K562 (cell line): ENCODE measurements at regions not wholly inside any gene's neighbourhood (a gene's known extent, or its start where the extent isn't known, plus 50 kb on each side); places are given as distances from the start of the nearest gene placed in this dataset.

ENCODE experiments used
- ATAC-seq: fragments of 200-7000 bp; cut with Tn5 transposase; 3 replicates; pipeline ENCODE4 v1.9.1; 2020; ENCODE audit warnings: moderate library complexity
- BruUV-seq: library from RNA; stranded (reverse); fragments of 400-500 nt; replicated peaks from 2 replicates; lab custom pipeline; 2021; lab: Mats Ljungman, UMichigan
- CTCF ChIA-PET: fragments of 300-600 bp; formaldehyde crosslinking; extraction: SDS; loops from one replicate; lab custom pipeline; 2021; ENCODE audit warnings: low intra/inter-chr PET ratio; lab: Yijun Ruan, JAX
- POLR2A ChIA-PET: fragments of 300-600, 350-650 bp; sonication (Branson Sonifier 250); formaldehyde crosslinking; extraction: SDS; loops from one replicate; lab custom pipeline; 2021; ENCODE audit warnings: antibody characterized with exemption, inconsistent platforms; lab: Yijun Ruan, JAX
- DNase-seq, 4 experiments: peaks; one replicate each; pipeline versions ENCODE4 v3.0.0 to v3.0.0-alpha.2; 2011 to 2018; ENCODE audit warnings: low spot score in 3 of 4, mixed read lengths in 3 of 4; ENCODE audit errors: extremely low read depth in 1 of 4
- FAIRE-seq: peaks from 2 replicates; lab custom pipeline; 2011; peaks lifted over from hg19 to GRCh38; lab: Jason Lieb, UNC
- H2AFZ ChIP-seq: 2 replicates; pipeline ENCODE4 v1.6.0; 2011; ENCODE audit warnings: low read depth, low read length, control low read depth, inconsistent platforms
- H3K27ac ChIP-seq: fragments of 200-600 bp; 3 replicates; pipeline ENCODE4 v1.8.0; 2011; ENCODE audit warnings: low read depth, mild to moderate bottlenecking, control low read depth, inconsistent platforms, low read length, moderate library complexity, mixed read lengths; ENCODE audit errors: extremely low read depth
- H3K27me3 ChIP-seq, 2 experiments: fragments of 300-600 bp in 1 of 2; 2 replicates in 1 of 2; 3 replicates in 1 of 2; pipeline versions ENCODE4 v1.6.0 to v1.8.0; 2011; ENCODE audit warnings: inconsistent platforms in 2 of 2, low read length in 2 of 2, mild to moderate bottlenecking in 1 of 2, mixed read lengths in 1 of 2, moderate library complexity in 1 of 2; ENCODE audit not compliant: control insufficient read depth in 2 of 2, insufficient read depth in 2 of 2
- H3K36me3 ChIP-seq: fragments of 300-600 bp; 3 replicates; pipeline ENCODE4 v1.8.0; 2011; ENCODE audit warnings: mild to moderate bottlenecking, low read length, inconsistent platforms; ENCODE audit not compliant: control insufficient read depth, insufficient read depth
- H3K4me1 ChIP-seq, 2 experiments: fragments of 200-600 bp in 1 of 2; replicated peaks in 1 of 2; 2 replicates in 1 of 2; 3 replicates in 1 of 2; pipeline versions ENCODE4 v1.5.1 to v1.8.0; 2011; ENCODE audit warnings: inconsistent platforms in 2 of 2, low read length in 2 of 2, mild to moderate bottlenecking in 1 of 2, mixed read lengths in 1 of 2, moderate library complexity in 1 of 2; ENCODE audit not compliant: control insufficient read depth in 2 of 2, insufficient read depth in 2 of 2
- H3K4me2 ChIP-seq: 2 replicates; pipeline ENCODE4 v1.6.1; 2011; ENCODE audit warnings: low read length, control low read depth, inconsistent platforms, mixed read lengths; ENCODE audit not compliant: insufficient read depth
- H3K4me3 ChIP-seq: fragments of 200-600 bp; sonication (generic), shearing (Covaris generic); 2 replicates; pipeline ENCODE4 v1.5.1; 2016; ENCODE audit warnings: control low read depth, inconsistent platforms
- H3K79me2 ChIP-seq: fragments of 200-600 bp; 3 replicates; pipeline ENCODE4 v1.8.0; 2011; ENCODE audit warnings: low read length, inconsistent platforms; ENCODE audit not compliant: control insufficient read depth, insufficient read depth
- H3K9ac ChIP-seq, 2 experiments: 2 replicates each; pipeline versions ENCODE4 v1.6.0 to v1.6.1; 2011; ENCODE audit warnings: low read depth in 2 of 2, low read length in 2 of 2, control low read depth in 1 of 2, inconsistent platforms in 1 of 2, mild to moderate bottlenecking in 1 of 2, mixed read lengths in 1 of 2; ENCODE audit not compliant: insufficient read depth in 1 of 2
- H3K9me1 ChIP-seq: one replicate; pipeline ENCODE4 v1.6.0; 2011; ENCODE audit warnings: inconsistent platforms, mild to moderate bottlenecking, low read length, moderate library complexity; ENCODE audit not compliant: control insufficient read depth, insufficient read depth
- H3K9me3 ChIP-seq: replicated peaks from 2 replicates; pipeline ENCODE4 v1.5.1; 2011; ENCODE audit warnings: low read depth, low read length, inconsistent platforms; ENCODE audit not compliant: control insufficient read depth, insufficient read depth
- H4K20me1 ChIP-seq: replicated peaks from 2 replicates; pipeline ENCODE4 v1.6.1; 2011; ENCODE audit warnings: low read length, inconsistent platforms, mixed read lengths; ENCODE audit not compliant: control insufficient read depth, insufficient read depth
- ARNT ChIP-seq, 2 experiments: fragments of 450-650 bp; IDR thresholded peaks; 2 replicates each; pipeline ENCODE4 v1.6.1; 2016; ENCODE audit warnings: mild to moderate bottlenecking in 1 of 2
- CCNT2 ChIP-seq: IDR thresholded peaks from 2 replicates; pipeline ENCODE4 v1.6.1; 2011; ENCODE audit warnings: borderline replicate concordance, low read depth, mild to moderate bottlenecking, moderate library complexity, mixed read lengths, low read length; ENCODE audit not compliant: insufficient read length; ENCODE audit errors: extremely low read depth
- CREBBP ChIP-seq: IDR thresholded peaks from one replicate; pipeline ENCODE4 v1.6.1; 2012; ENCODE audit warnings: low read depth, mild to moderate bottlenecking, control low read depth, inconsistent platforms, low read length
- EHMT2 ChIP-seq: fragments of 450-650 bp; IDR thresholded peaks from 2 replicates; pipeline ENCODE4 v1.6.1; 2018; ENCODE audit warnings: antibody characterized with exemption
- ELF4 ChIP-seq: fragments of 450-650 bp; formaldehyde crosslinking; IDR thresholded peaks from 2 replicates; pipeline ENCODE4 v1.4.0; 2022; ENCODE audit warnings: missing genetic modification characterization
- GTF2B ChIP-seq: IDR thresholded peaks from 2 replicates; pipeline ENCODE4 v1.6.1; 2011; ENCODE audit not compliant: insufficient read length; ENCODE audit errors: extremely low read depth
- HEY1 ChIP-seq: fragments of 250-450 bp; sonication (Bioruptor Pico); IDR thresholded peaks from 2 replicates; pipeline ENCODE4 v1.5.0; 2020; ENCODE audit warnings: mild to moderate bottlenecking, moderate library complexity, borderline replicate concordance
- NR0B1 ChIP-seq: fragments of 450-650 bp; IDR thresholded peaks from one replicate; pipeline ENCODE4 v1.6.1; 2018; ENCODE audit warnings: mild to moderate bottlenecking, moderate library complexity; ENCODE audit not compliant: partially characterized antibody
- NUFIP1 ChIP-seq: fragments of 450-650 bp; IDR thresholded peaks from 2 replicates; pipeline ENCODE4 v1.6.1; 2018; ENCODE audit not compliant: partially characterized antibody
- PTBP1 ChIP-seq: fragments of 200-400 bp; formaldehyde crosslinking; IDR thresholded peaks from 2 replicates; pipeline ENCODE4 v1.6.1; 2017; ENCODE audit warnings: low read depth, low read length
- PTTG1 ChIP-seq: fragments of 450-650 bp; IDR thresholded peaks from 2 replicates; pipeline ENCODE4 v1.6.1; 2016; ENCODE audit warnings: low read depth, mild to moderate bottlenecking, missing genetic modification characterization, missing compliant biosample characterization
- SAFB ChIP-seq: fragments of 200-400 bp; formaldehyde crosslinking; IDR thresholded peaks from 2 replicates; pipeline ENCODE4 v1.6.1; 2017; ENCODE audit warnings: low read depth, low read length, borderline replicate concordance
- SIX5 ChIP-seq, 2 experiments: IDR thresholded peaks; 2 replicates each; pipeline ENCODE4 v1.6.1; 2011; ENCODE audit warnings: low read length in 2 of 2, borderline replicate concordance in 1 of 2, low read depth in 1 of 2, mild to moderate bottlenecking in 1 of 2, moderate library complexity in 1 of 2; ENCODE audit not compliant: insufficient read depth in 1 of 2
- SMAD1 ChIP-seq: fragments of 150-350 bp; IDR thresholded peaks from 2 replicates; pipeline ENCODE4 v1.6.1; 2014; ENCODE audit warnings: low read length, low read depth; ENCODE audit not compliant: partially characterized antibody
- ZNF174 ChIP-seq: fragments of 250-450 bp; sonication (Bioruptor Pico); IDR thresholded peaks from 2 replicates; pipeline ENCODE4 v1.4.0; 2020; ENCODE audit warnings: mild to moderate bottlenecking
- ZNF184 ChIP-seq: sonication (generic); formaldehyde crosslinking; IDR thresholded peaks from 2 replicates; pipeline ENCODE4 v1.5.0; 2020; ENCODE audit warnings: missing genetic modification reagents
- ZNF274 ChIP-seq: IDR thresholded peaks from 2 replicates; pipeline ENCODE4 v1.6.1; 2011; ENCODE audit warnings: low read depth, mild to moderate bottlenecking, low read length, moderate library complexity, borderline replicate concordance
- ZNF75A ChIP-seq: fragments of 450-650 bp; formaldehyde crosslinking; IDR thresholded peaks from 2 replicates; pipeline ENCODE4 v1.4.0; 2020; ENCODE audit warnings: mild to moderate bottlenecking
- WGBS: fragments of 100-300 bp; shearing (Covaris generic); methylation state at CpG from one replicate; pipeline ENCODE4 v1.1.6; 2016; ENCODE audit warnings: low coverage, mixed read lengths; ENCODE audit not compliant: insufficient coverage; ENCODE audit errors: missing lambda C conversion rate; 5-methylcytosine and 5-hydroxymethylcytosine counted together
- in situ Hi-C: fragments of 300-500 bp; cut with MboI; formaldehyde crosslinking; loops from 4 replicates; pipeline ENCODE4 v1.15.0; 2018; ENCODE audit warnings: inconsistent platforms, mixed read lengths
- intact Hi-C: fragments of 100-400 bp; cut with micrococcal nuclease; formaldehyde crosslinking; loops from 2 replicates; pipeline ENCODE4 v1.14.2; 2022

- no peak overlapping the region for H3K27ac ChIP-seq
- intact Hi-C loops: no loop called here
- H3K79me2 ChIP-seq: no peaks in the 10 kb centered on the region
- no peaks in the 10 kb centered on the region for H3K4me1 ChIP-seq
- H4K20me1 ChIP-seq: no peaks in the 10 kb centered on the region
- no peaks in the 10 kb centered on the region for H3K9me1 ChIP-seq
- TF ChIP-seq HEY1 (CRISPR knock-in tag): no peak
- TF ChIP-seq PTTG1: no peak
- no peak for TF ChIP-seq PTBP1
- no peak for TF ChIP-seq SMAD1
- TF ChIP-seq ZNF75A (CRISPR knock-in tag): no peak
- TF ChIP-seq ARNT (IDR thresholded peaks at IDR 0.05): no peak
- H3K4me3 ChIP-seq: no peak overlapping the region
- DNase-seq (no peak), FAIRE-seq (no peak), ATAC-seq (no peak)
- H3K27me3 ChIP-seq: no peaks in the 10 kb centered on the region; a peak in 1 of 5 replicates
- no peaks in the 10 kb centered on the region for H3K36me3 ChIP-seq
- H3K9me3 ChIP-seq: no peaks in the 10 kb centered on the region
- H3K9ac ChIP-seq: no peak overlapping the region
- ChIA-PET POLR2A (no interaction called here), CTCF (no interaction called here)
- H3K4me2 ChIP-seq: no peak overlapping the region
- BruUV-seq: no TSS peak
- in situ Hi-C loops: no loop called here
- H2AFZ ChIP-seq: no peak overlapping the region
Observed at GRCh38 chr4:125710766-125711165, 396.0 kb downstream of the FAT4 start.

- H3K4me1 ChIP-seq: no peaks in the 10 kb centered on the region
- no peak for FAIRE-seq
- no peaks in the 10 kb centered on the region for H3K27me3 ChIP-seq
- no peaks in the 10 kb centered on the region for H3K9me3 ChIP-seq
- ChIA-PET POLR2A (no interaction called here), CTCF (no interaction called here)
- ATAC-seq: no peak
- no peak overlapping the region for H3K4me3 ChIP-seq
- H3K9me1 ChIP-seq: no peaks in the 10 kb centered on the region
- H2AFZ ChIP-seq: no peak overlapping the region
- H3K9ac ChIP-seq: no peak overlapping the region
- H3K4me2 ChIP-seq: no peak overlapping the region
- H3K27ac ChIP-seq: no peak overlapping the region
- in situ Hi-C loops (no loop called here), intact Hi-C loops (no loop called here)
- H3K36me3 ChIP-seq: no peaks in the 10 kb centered on the region
- H3K79me2 ChIP-seq: no peaks in the 10 kb centered on the region
- WGBS: 5% methylated on average over 3 of the region's 3 CpGs
- no peak for DNase-seq
- no peaks in the 10 kb centered on the region for H4K20me1 ChIP-seq
- no TSS peak for BruUV-seq
- TF ChIP-seq ZNF274: no peak
- no peak for TF ChIP-seq CCNT2
- no peak for TF ChIP-seq CREBBP
- no peak for TF ChIP-seq SIX5 (IDR thresholded peaks at IDR 0.05; ENCODE audit: borderline replicate concordance in 1 of 2, insufficient read depth in 1 of 2, low read depth in 1 of 2, low read length in 2 of 2)
- TF ChIP-seq ZNF184 (CRISPR knock-in tag): no peak
- no peak for TF ChIP-seq SAFB
- TF ChIP-seq NR0B1: no peak
- TF ChIP-seq ZNF174 (CRISPR knock-in tag): no peak
- no peak for TF ChIP-seq GTF2B
- no peak for TF ChIP-seq EHMT2
- no peak for TF ChIP-seq ELF4 (CRISPR knock-in tag)
- TF ChIP-seq NUFIP1: no peak
Observed at GRCh38 chr4:125714049-125714448, 399.3 kb downstream of the FAT4 start.
